22Rv1 (cell line): ENCODE measurements at regions not wholly inside any gene's neighbourhood (a gene's known extent, or its start where the extent isn't known, plus 50 kb on each side); places are given as distances from the start of the nearest gene placed in this dataset.

ENCODE experiments used
- H3K27ac ChIP-seq: fragments of 450-650 bp; 2 replicates; pipeline ENCODE4 v1.5.1; 2017
- ZFX ChIP-seq: fragments of 450-650 bp; IDR thresholded peaks from 2 replicates; pipeline ENCODE4 v1.6.1; 2017; ENCODE audit warnings: antibody characterized with exemption, borderline replicate concordance
- TF ChIP-seq, protein P1 (sequence below): fragments of 450-650 bp; IDR thresholded peaks from 2 replicates; pipeline ENCODE4 v1.5.1; 2017; ENCODE audit warnings: mild to moderate bottlenecking

GRCh38 chr5:106205916-106206571, 1464.7 kb downstream of the EFNA5 start:
- H3K27ac ChIP-seq, result no peak overlapping the region
- TF ChIP-seq, protein P1, sequence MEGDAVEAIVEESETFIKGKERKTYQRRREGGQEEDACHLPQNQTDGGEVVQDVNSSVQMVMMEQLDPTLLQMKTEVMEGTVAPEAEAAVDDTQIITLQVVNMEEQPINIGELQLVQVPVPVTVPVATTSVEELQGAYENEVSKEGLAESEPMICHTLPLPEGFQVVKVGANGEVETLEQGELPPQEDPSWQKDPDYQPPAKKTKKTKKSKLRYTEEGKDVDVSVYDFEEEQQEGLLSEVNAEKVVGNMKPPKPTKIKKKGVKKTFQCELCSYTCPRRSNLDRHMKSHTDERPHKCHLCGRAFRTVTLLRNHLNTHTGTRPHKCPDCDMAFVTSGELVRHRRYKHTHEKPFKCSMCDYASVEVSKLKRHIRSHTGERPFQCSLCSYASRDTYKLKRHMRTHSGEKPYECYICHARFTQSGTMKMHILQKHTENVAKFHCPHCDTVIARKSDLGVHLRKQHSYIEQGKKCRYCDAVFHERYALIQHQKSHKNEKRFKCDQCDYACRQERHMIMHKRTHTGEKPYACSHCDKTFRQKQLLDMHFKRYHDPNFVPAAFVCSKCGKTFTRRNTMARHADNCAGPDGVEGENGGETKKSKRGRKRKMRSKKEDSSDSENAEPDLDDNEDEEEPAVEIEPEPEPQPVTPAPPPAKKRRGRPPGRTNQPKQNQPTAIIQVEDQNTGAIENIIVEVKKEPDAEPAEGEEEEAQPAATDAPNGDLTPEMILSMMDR, result no peak
- TF ChIP-seq ZFX, result no peak

GRCh38 chr5:106202035-106202434, 1468.7 kb downstream of the EFNA5 start:
- no peak overlapping the region for H3K27ac ChIP-seq
- TF ChIP-seq, protein P1, result no peak
- TF ChIP-seq ZFX, result no peak

- TF ChIP-seq, protein P1, result no peak
- no peak for TF ChIP-seq ZFX
- H3K27ac ChIP-seq, result no peak overlapping the region
Observed at GRCh38 chr5:106200971-106201370, 1469.8 kb downstream of the EFNA5 start.

DNA sequence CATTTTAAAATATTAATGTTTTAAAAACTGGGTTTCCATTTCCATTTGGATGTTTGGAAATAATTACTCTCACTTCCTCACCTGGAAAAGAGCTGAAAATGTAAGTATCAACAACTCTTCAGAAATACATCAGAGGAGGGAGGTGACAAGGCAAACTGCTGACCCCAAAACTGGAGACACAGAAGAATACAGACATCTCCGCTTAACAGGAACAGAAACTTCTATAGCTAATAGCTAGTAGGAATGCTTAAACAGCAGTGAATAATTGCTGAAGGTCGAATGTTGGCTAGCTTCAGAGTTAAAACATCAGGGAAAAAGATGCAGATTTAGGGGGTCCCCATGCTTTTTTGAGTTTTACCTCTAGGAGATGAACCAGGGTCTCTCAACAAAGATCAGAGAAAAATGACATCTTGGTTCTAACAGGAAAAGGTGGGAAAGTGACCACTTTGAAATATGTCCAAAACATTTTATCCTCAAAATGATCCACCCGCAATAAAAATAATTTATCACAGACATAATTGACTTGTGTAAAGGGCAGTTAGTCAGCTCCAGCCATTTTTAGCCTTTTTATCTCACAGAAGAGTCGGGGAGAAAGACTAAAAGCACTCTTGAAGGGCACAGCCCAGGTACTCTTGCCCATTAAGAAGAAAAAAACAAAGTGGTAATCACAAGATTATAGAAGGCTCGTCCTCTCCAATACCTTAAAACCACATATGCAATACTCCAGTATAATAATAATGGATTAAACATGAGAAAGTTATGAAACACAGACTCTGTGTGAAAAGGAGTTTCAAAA, 1474.9 kb downstream of the EFNA5 start:
- TF ChIP-seq ZFX, result no peak
- TF ChIP-seq, protein P1, result no peak

DNA sequence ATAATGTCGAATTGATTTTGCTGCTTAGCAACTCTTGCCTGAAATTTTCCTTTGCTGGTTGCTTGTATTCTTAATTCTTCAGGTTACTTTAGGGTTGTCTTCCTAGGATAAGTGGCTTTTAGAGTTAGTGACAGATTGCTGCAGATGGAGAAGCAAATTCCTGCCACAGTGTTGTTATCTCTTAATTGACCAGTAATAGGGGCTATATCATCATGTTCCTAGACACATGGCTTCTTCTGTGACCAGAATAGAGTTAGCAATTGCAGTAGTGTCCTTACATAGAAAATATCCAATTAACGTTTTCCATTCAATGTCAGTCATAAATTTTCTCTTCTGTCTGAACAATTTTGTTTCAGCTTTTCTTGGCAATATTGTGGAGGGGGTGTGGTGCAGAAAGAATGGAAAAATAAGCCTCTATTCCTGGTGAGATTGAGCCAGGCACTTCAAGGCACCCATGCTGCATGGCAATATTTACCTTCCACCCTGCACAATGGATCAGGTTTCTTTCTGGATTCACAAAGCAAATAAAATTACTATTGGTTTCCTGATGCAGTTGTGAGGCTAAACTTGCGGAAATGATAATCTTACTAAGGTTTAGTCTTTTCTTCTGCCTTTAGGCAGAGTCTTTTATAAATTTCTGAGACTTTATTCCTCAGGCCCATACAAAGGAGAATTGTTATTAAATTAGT, 1481.5 kb downstream of the EFNA5 start:
- TF ChIP-seq ZFX, result no peak
- TF ChIP-seq, protein P1, result no peak
- H3K27ac ChIP-seq, result no peak overlapping the region

More for the DNA sequence above, 1474.9 kb downstream of the EFNA5 start:
- H3K27ac ChIP-seq, result no peak overlapping the region

DNA sequence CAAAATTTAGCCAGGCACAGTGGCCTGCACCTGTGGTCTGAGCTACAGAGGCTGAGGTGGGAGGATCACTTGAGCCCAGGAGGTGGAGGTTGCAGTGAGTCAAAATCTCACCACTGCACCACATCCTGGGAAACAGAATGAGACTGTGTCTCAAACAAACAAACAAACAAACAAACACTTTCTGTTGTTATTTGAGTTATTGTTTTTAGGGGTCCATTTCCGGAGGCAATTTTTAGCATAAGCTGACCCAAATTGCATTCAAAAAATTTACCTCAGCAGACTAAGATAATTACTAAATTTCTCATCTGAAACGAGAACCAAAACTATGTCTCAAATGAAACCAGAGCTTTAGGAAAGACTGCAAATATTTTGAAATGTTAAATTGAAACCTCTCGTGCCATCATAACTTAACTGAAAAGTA, 1485.1 kb downstream of the EFNA5 start:
- TF ChIP-seq, protein P1, result no peak
- no peak for TF ChIP-seq ZFX
- no peak overlapping the region for H3K27ac ChIP-seq

- no peak overlapping the region for H3K27ac ChIP-seq
- TF ChIP-seq ZFX, result no peak
- TF ChIP-seq, protein P1, result no peak
Observed at GRCh38 chr5:106174903-106175302, 1495.8 kb downstream of the EFNA5 start.
